Astrocyte (in vitro differentiated cells and primary cell): ENCODE measurements at regions not wholly inside any gene's neighbourhood (a gene's known extent, or its start where the extent isn't known, plus 50 kb on each side); places are given as distances from the start of the nearest gene placed in this dataset.

Experiments
- DNase-seq: peaks from one replicate; pipeline ENCODE4 v3.0.0-alpha.2; 2010; ENCODE audit warnings: low read depth
- FAIRE-seq: peaks from 2 replicates; lab custom pipeline; 2011; peaks lifted over from hg19 to GRCh38; lab: Jason Lieb, UNC
- H2AFZ ChIP-seq: 2 replicates; pipeline ENCODE4 v1.6.0; 2012; ENCODE audit warnings: low read depth, low read length, inconsistent platforms
- H3K27ac ChIP-seq: 2 replicates; pipeline ENCODE4 v1.5.1; 2011; ENCODE audit warnings: low read depth, low read length, inconsistent platforms
- H3K27me3 ChIP-seq: 2 replicates; pipeline ENCODE4 v1.6.0; 2011; ENCODE audit warnings: low read length, inconsistent platforms; ENCODE audit not compliant: insufficient read depth
- H3K36me3 ChIP-seq: 2 replicates; pipeline ENCODE4 v1.5.1; 2011; ENCODE audit warnings: low read length, inconsistent platforms; ENCODE audit not compliant: insufficient read depth
- H3K4me1 ChIP-seq: 2 replicates; pipeline ENCODE4 v1.5.1; 2011; ENCODE audit warnings: low read length, inconsistent platforms; ENCODE audit not compliant: insufficient read depth
- H3K4me2 ChIP-seq: 2 replicates; pipeline ENCODE4 v1.6.0; 2012; ENCODE audit warnings: low read length, inconsistent platforms
- H3K4me3 ChIP-seq: 2 replicates; pipeline ENCODE4 v1.5.1; 2011; ENCODE audit warnings: low read depth, mild to moderate bottlenecking, low read length, inconsistent platforms; ENCODE audit not compliant: insufficient read depth
- H3K79me2 ChIP-seq: 2 replicates; pipeline ENCODE4 v1.6.0; 2012; ENCODE audit warnings: mild to moderate bottlenecking, low read length, inconsistent platforms; ENCODE audit not compliant: insufficient read depth
- H3K9ac ChIP-seq: 2 replicates; pipeline ENCODE4 v1.6.0; 2012; ENCODE audit warnings: mild to moderate bottlenecking, low read length, inconsistent platforms
- H3K9me3 ChIP-seq: 2 replicates; pipeline ENCODE4 v1.5.1; 2012; ENCODE audit warnings: low read depth, mild to moderate bottlenecking, low read length, inconsistent platforms; ENCODE audit not compliant: insufficient read depth
- H4K20me1 ChIP-seq: 2 replicates; pipeline ENCODE4 v1.6.0; 2012; ENCODE audit warnings: low read length, inconsistent platforms; ENCODE audit not compliant: insufficient read depth
- H3K27ac Mint-ChIP-seq: one replicate; pipeline ENCODE4 v1.8.0; 2021; ENCODE audit warnings: mild to moderate bottlenecking, mixed read lengths; ENCODE audit not compliant: unreplicated experiment
- H3K27me3 Mint-ChIP-seq: one replicate; pipeline ENCODE4 v1.8.0; 2021; ENCODE audit warnings: low read depth, mixed read lengths; ENCODE audit not compliant: unreplicated experiment
- H3K36me3 Mint-ChIP-seq: one replicate; pipeline ENCODE4 v1.8.0; 2021; ENCODE audit warnings: low read depth, mixed read lengths; ENCODE audit not compliant: unreplicated experiment
- H3K4me1 Mint-ChIP-seq: one replicate; pipeline ENCODE4 v1.8.0; 2021; ENCODE audit warnings: low read depth, mixed read lengths; ENCODE audit not compliant: unreplicated experiment
- H3K4me3 Mint-ChIP-seq: one replicate; pipeline ENCODE4 v1.8.0; 2021; ENCODE audit warnings: mild to moderate bottlenecking, moderate library complexity, mixed read lengths; ENCODE audit not compliant: unreplicated experiment
- H3K9me3 Mint-ChIP-seq: one replicate; pipeline ENCODE4 v1.8.0; 2021; ENCODE audit warnings: mild to moderate bottlenecking, mixed read lengths; ENCODE audit not compliant: unreplicated experiment
- CTCF ChIP-seq: IDR thresholded peaks from 2 replicates; pipeline ENCODE4 v1.5.1; 2011; ENCODE audit warnings: low read depth, mild to moderate bottlenecking, inconsistent platforms, low read length, moderate library complexity; ENCODE audit not compliant: insufficient read depth
- EZH2 ChIP-seq: IDR thresholded peaks from 2 replicates; pipeline ENCODE4 v1.6.1; 2012; ENCODE audit warnings: mild to moderate bottlenecking, low read length, inconsistent platforms; ENCODE audit not compliant: insufficient read depth

GRCh38 chr2:5319493-5319892 is 372.7 kb upstream of the SOX11 start:
- Mint-ChIP-seq H3K4me1 (no peaks in the 10 kb centered on the region), H3K27ac (no peak overlapping the region), H3K36me3 (no peaks in the 10 kb centered on the region), H3K27me3 (no peaks in the 10 kb centered on the region), H3K9me3 (no peaks in the 10 kb centered on the region), H3K4me3 (no peak overlapping the region)
- Histone ChIP-seq H3K4me3 (no peak overlapping the region), H3K36me3 (no peaks in the 10 kb centered on the region), H3K4me1 (no peaks in the 10 kb centered on the region), H3K4me2 (no peak overlapping the region), H2AFZ (no peak overlapping the region), H3K27ac (no peak overlapping the region), H3K9me3 (no peaks in the 10 kb centered on the region), H3K9ac (no peak overlapping the region), H3K79me2 (no peaks in the 10 kb centered on the region), H4K20me1 (no peaks in the 10 kb centered on the region), H3K27me3 (no peaks in the 10 kb centered on the region)
- DNase-seq: no peak
- TF ChIP-seq EZH2: no peak
- no peak for TF ChIP-seq CTCF
- no peak for FAIRE-seq

- no peaks in the 10 kb centered on the region for H3K9me3 ChIP-seq
- no peaks in the 10 kb centered on the region for H3K36me3 ChIP-seq
- no peak overlapping the region for H2AFZ ChIP-seq
- H4K20me1 ChIP-seq: no peaks in the 10 kb centered on the region
- no peaks in the 10 kb centered on the region for H3K27me3 ChIP-seq
- Mint-ChIP-seq H3K9me3 (peaks cover 12% of the 10 kb centered on the region), H3K4me1 (no peaks in the 10 kb centered on the region), H3K27me3 (no peaks in the 10 kb centered on the region), H3K27ac (no peak overlapping the region), H3K4me3 (no peak overlapping the region), H3K36me3 (no peaks in the 10 kb centered on the region)
- H3K27ac ChIP-seq: no peak overlapping the region
- no peaks in the 10 kb centered on the region for H3K4me1 ChIP-seq
- no peak overlapping the region for H3K4me3 ChIP-seq
- FAIRE-seq: no peak
- no peak overlapping the region for H3K4me2 ChIP-seq
- TF ChIP-seq CTCF (no peak), EZH2 (no peak)
- H3K9ac ChIP-seq: no peak overlapping the region
- no peak for DNase-seq
- no peaks in the 10 kb centered on the region for H3K79me2 ChIP-seq
Observed at GRCh38 chr2:5322396-5322795, 369.8 kb upstream of the SOX11 start.

DNA sequence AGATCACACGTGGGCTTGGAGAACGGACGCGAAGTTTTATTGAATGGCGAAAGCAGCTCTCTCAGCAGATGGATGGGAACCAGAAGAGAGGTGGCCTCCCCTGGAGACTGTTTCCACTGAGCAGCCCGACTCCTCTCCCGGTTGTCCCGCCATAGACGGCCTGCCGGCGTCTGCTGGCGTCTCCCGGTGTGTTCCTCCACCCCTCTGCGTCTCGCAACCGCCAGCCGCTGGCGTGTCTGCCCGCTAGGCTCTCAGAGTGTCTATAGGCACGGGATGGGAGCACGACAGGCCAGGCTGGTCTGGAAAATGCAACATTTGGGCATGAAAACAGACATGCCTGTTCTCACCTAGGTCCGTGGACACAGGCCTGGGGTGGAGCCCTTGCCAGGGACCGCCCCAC is 366.7 kb upstream of the SOX11 start:
- no peaks in the 10 kb centered on the region for H3K4me1 ChIP-seq
- H3K4me1 Mint-ChIP-seq: no peaks in the 10 kb centered on the region
- no peak overlapping the region for H3K27ac Mint-ChIP-seq
- no peaks in the 10 kb centered on the region for H4K20me1 ChIP-seq
- H3K9me3 Mint-ChIP-seq: peaks cover 12% of the 10 kb centered on the region
- H3K36me3 ChIP-seq: no peaks in the 10 kb centered on the region
- H3K9me3 ChIP-seq: no peaks in the 10 kb centered on the region
- H2AFZ ChIP-seq: no peak overlapping the region
- H3K27me3 Mint-ChIP-seq: no peaks in the 10 kb centered on the region
- H3K4me3 Mint-ChIP-seq: no peak overlapping the region
- H3K79me2 ChIP-seq: no peaks in the 10 kb centered on the region
- H3K27me3 ChIP-seq: no peaks in the 10 kb centered on the region
- no peak overlapping the region for H3K27ac ChIP-seq
- no peak overlapping the region for H3K4me2 ChIP-seq
- FAIRE-seq (no peak), DNase-seq (no peak)
- H3K9ac ChIP-seq: no peak overlapping the region
- TF ChIP-seq EZH2: no peak
- TF ChIP-seq CTCF: no peak
- no peaks in the 10 kb centered on the region for H3K36me3 Mint-ChIP-seq
- H3K4me3 ChIP-seq: no peak overlapping the region
